Calu3 (cell line): ENCODE measurements at regions not wholly inside any gene's neighbourhood (a gene's known extent, or its start where the extent isn't known, plus 50 kb on each side); places are given as distances from the start of the nearest gene placed in this dataset.
"Not testable (repeated sequence)": the region's sequence is repeated elsewhere in the genome, so short reads cannot be mapped to it uniquely, and the experiment has no call there.

Experiments
- BruUV-seq: library from RNA; stranded (reverse); fragments of 400-500 nt; replicated peaks from 2 replicates; lab custom pipeline; 2021; lab: Mats Ljungman, UMichigan
- CTCF ChIA-PET: fragments of 300-600 bp; sonication (Branson Sonifier 250); formaldehyde crosslinking; loops from one replicate; lab custom pipeline; 2022; ENCODE audit warnings: antibody characterized with exemption; lab: Charles Lee
- DNase-seq: peaks from one replicate; pipeline ENCODE4 v3.0.0; 2022
- H3K27ac Mint-ChIP-seq: one replicate; pipeline ENCODE4 v1.8.0; 2022; ENCODE audit warnings: mixed read lengths; ENCODE audit not compliant: unreplicated experiment
- H3K27me3 Mint-ChIP-seq: one replicate; pipeline ENCODE4 v1.8.0; 2022; ENCODE audit warnings: mixed read lengths; ENCODE audit not compliant: unreplicated experiment
- H3K36me3 Mint-ChIP-seq: one replicate; pipeline ENCODE4 v1.8.0; 2022; ENCODE audit warnings: mild to moderate bottlenecking, moderate library complexity, mixed read lengths; ENCODE audit not compliant: insufficient read depth, unreplicated experiment
- H3K4me1 Mint-ChIP-seq: one replicate; pipeline ENCODE4 v1.8.0; 2022; ENCODE audit warnings: mild to moderate bottlenecking, low read depth, mixed read lengths; ENCODE audit not compliant: unreplicated experiment
- H3K4me3 Mint-ChIP-seq: one replicate; pipeline ENCODE4 v1.8.0; 2022; ENCODE audit warnings: mild to moderate bottlenecking, low read depth, moderate library complexity, mixed read lengths; ENCODE audit not compliant: unreplicated experiment
- H3K9me3 Mint-ChIP-seq: one replicate; pipeline ENCODE4 v1.8.0; 2022; ENCODE audit warnings: low read depth, mixed read lengths; ENCODE audit not compliant: unreplicated experiment
- intact Hi-C: fragments of 100-400 bp; cut with micrococcal nuclease; formaldehyde crosslinking; loops from one replicate; pipeline ENCODE4 v1.10.0; 2022; ENCODE audit not compliant: unreplicated experiment
- TF ChIP-seq, protein P1 (sequence below): fragments of 200-600 bp; IDR thresholded peaks from one replicate; pipeline ENCODE4 v1.8.0; 2022; ENCODE audit warnings: antibody characterized with exemption; ENCODE audit not compliant: unreplicated experiment

DNA sequence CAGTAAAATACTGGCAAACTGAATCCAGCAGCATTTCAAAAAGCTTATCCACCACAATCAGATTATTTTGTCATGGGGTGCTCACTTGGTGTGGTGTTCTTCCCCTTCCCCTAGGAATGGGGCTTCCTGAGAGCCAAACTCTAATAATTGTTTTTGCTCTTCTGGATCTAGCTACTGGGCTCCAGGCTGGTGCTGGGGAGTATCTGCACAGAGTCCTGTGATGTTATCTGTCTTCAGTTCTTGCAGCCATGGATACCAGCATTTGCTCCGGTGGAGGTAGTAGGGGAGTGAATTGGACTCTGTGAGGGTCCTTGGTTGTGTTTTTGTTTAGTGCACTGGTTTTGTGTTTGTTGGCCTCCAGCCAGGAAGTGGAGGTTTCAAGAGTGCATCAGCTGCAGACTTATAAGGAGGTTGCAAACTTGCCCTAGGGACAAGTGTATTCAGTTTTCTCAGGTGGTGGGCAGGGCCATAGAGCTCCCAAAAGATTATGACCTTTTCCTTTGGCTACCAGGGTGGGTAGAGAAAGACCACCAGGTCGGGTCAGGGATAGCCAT lies 308.5 kb upstream of the MAGI2 start:
- intact Hi-C loops: no loop called here
- Mint-ChIP-seq H3K27ac (no peak overlapping the region), H3K4me1 (no peaks in the 10 kb centered on the region), H3K9me3 (no peaks in the 10 kb centered on the region), H3K36me3 (no peaks in the 10 kb centered on the region), H3K4me3 (no peak overlapping the region), H3K27me3 (no peaks in the 10 kb centered on the region)
- no peak for DNase-seq
- BruUV-seq: no TSS peak
- CTCF ChIA-PET: no interaction called here
- TF ChIP-seq, protein P1, sequence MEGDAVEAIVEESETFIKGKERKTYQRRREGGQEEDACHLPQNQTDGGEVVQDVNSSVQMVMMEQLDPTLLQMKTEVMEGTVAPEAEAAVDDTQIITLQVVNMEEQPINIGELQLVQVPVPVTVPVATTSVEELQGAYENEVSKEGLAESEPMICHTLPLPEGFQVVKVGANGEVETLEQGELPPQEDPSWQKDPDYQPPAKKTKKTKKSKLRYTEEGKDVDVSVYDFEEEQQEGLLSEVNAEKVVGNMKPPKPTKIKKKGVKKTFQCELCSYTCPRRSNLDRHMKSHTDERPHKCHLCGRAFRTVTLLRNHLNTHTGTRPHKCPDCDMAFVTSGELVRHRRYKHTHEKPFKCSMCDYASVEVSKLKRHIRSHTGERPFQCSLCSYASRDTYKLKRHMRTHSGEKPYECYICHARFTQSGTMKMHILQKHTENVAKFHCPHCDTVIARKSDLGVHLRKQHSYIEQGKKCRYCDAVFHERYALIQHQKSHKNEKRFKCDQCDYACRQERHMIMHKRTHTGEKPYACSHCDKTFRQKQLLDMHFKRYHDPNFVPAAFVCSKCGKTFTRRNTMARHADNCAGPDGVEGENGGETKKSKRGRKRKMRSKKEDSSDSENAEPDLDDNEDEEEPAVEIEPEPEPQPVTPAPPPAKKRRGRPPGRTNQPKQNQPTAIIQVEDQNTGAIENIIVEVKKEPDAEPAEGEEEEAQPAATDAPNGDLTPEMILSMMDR: no peak

- H3K4me3 Mint-ChIP-seq, H3K27me3 Mint-ChIP-seq, H3K4me1 Mint-ChIP-seq, DNase-seq, BruUV-seq, CTCF ChIA-PET, intact Hi-C loops, H3K9me3 Mint-ChIP-seq, H3K36me3 Mint-ChIP-seq, H3K27ac Mint-ChIP-seq: not testable (repeated sequence)
These were observed 297.5 kb upstream of the MAGI2 start for GRCh38 chr7:79750941-79751340.

- Mint-ChIP-seq H3K27me3 (no peaks in the 10 kb centered on the region), H3K4me1 (no peaks in the 10 kb centered on the region), H3K4me3 (no peak overlapping the region), H3K9me3 (peaks cover 3% of the 10 kb centered on the region), H3K27ac (no peak overlapping the region), H3K36me3 (no peaks in the 10 kb centered on the region)
- CTCF ChIA-PET: no interaction called here
- intact Hi-C loops: no loop called here
- DNase-seq: no peak
- no TSS peak for BruUV-seq
- TF ChIP-seq, protein P1: no peak
These were observed 296.4 kb upstream of the MAGI2 start for GRCh38 chr7:79749856-79750255.

DNA sequence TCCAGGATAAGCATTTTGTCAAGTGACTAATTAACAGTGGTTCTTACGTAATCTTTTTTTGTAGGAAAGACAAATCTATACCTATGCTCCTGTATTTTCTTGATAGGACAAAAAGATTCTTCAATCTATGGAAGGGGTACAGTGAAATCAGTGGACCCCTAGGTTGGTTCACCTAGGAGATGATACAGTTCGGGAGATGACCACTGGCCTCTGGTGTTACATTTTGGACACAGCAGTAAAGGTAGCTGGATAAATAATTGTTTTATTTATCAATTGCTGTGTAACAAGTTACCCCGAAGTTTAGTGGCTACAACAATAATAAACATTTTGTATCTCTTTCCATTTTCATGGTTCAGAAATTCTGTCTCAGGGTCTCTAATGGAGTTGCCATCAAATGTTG lies 288.2 kb upstream of the MAGI2 start:
- DNase-seq: no peak
- Mint-ChIP-seq H3K27me3 (no peaks in the 10 kb centered on the region), H3K27ac (no peak overlapping the region), H3K4me3 (no peak overlapping the region), H3K4me1 (no peaks in the 10 kb centered on the region), H3K36me3 (no peaks in the 10 kb centered on the region), H3K9me3 (no peaks in the 10 kb centered on the region)
- no TSS peak for BruUV-seq
- intact Hi-C loops: loop anchor here (5.0 kb wide), 2 partner anchors 239 to 444 kb away; no protein-coding TSS in a partner anchor
- TF ChIP-seq, protein P1: no peak
- CTCF ChIA-PET: interaction anchor here (1.5 kb wide), 1 partner anchor 443 kb away, joined by 21 read pairs; no protein-coding TSS in a partner anchor

- DNase-seq: no peak
- TF ChIP-seq, protein P1: no peak
- H3K9me3 Mint-ChIP-seq: no peaks in the 10 kb centered on the region
- intact Hi-C loops: loop anchor here (5.0 kb wide), 2 partner anchors 238 to 443 kb away; no protein-coding TSS in a partner anchor
- H3K27me3 Mint-ChIP-seq: no peaks in the 10 kb centered on the region
- H3K4me3 Mint-ChIP-seq: no peak overlapping the region
- CTCF ChIA-PET: no interaction called here
- H3K4me1 Mint-ChIP-seq: no peaks in the 10 kb centered on the region
- H3K36me3 Mint-ChIP-seq: no peaks in the 10 kb centered on the region
- BruUV-seq: no TSS peak
- H3K27ac Mint-ChIP-seq: no peak overlapping the region
These were observed 286.6 kb upstream of the MAGI2 start for GRCh38 chr7:79740076-79740475.

DNA sequence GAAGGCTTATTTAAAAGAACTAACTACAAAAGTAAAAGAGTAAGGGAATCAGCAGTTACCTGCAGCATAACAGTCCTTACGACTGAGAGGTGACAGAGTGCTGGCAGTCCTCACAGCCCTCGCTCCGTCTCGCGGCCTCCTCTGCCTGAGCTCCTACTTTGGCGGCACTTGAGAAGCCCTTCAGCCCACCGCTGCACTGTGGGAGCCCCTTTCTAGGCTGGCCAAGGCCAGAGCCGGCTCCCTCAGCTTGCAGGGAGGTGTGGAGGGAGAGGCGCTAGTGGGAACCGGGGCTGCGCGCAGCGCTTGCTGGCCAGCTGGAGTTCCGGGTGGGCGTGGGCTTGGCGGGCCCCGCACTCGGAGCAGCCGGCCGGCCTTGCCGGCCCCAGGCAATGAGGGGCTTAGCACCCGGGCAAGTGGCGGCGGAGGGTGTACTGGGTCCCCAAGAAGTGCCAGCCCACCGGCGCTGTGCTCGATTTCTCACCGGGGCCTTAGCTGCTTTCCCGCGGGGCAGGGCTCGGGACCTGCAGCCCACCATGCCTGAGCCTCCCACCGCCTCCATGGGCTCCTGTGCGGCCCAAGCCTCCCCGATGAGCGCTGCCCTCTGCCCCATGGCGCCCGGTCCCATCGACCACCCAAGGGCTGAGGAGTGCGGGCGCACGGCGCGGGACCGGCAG lies 285.7 kb upstream of the MAGI2 start:
- intact Hi-C loops, BruUV-seq, H3K4me3 Mint-ChIP-seq, H3K9me3 Mint-ChIP-seq, CTCF ChIA-PET, DNase-seq, H3K4me1 Mint-ChIP-seq, H3K36me3 Mint-ChIP-seq, H3K27me3 Mint-ChIP-seq, H3K27ac Mint-ChIP-seq: not testable (repeated sequence)
